HG02610 (cell line): ENCODE measurements at regions not wholly inside any gene's neighbourhood (a gene's known extent, or its start where the extent isn't known, plus 50 kb on each side); places are given as distances from the start of the nearest gene placed in this dataset.

Experiments
- ATAC-seq: cut with Tn5 transposase; IDR thresholded peaks from one replicate; pipeline ENCODE4 v1.9.1; 2021; ENCODE audit warnings: mild to moderate bottlenecking, moderate library complexity; ENCODE audit not compliant: unreplicated experiment

- ATAC-seq: no peak
Observed at GRCh38 chr7:79732535-79732934, 279.1 kb upstream of the MAGI2 start.

- ATAC-seq: no peak
Observed at GRCh38 chr7:79730971-79731370, 277.5 kb upstream of the MAGI2 start.

GRCh38 chr7:79723833-79724618 is 270.6 kb upstream of the MAGI2 start:
- ATAC-seq: no peak

- ATAC-seq: no peak
Observed at GRCh38 chr7:79722217-79722616, 268.8 kb upstream of the MAGI2 start.

GRCh38 chr7:79719216-79719615 is 265.7 kb upstream of the MAGI2 start:
- ATAC-seq: no peak

- ATAC-seq: no peak
Observed at GRCh38 chr7:79716329-79716728, 262.9 kb upstream of the MAGI2 start.

GRCh38 chr7:79714081-79714480 is 260.6 kb upstream of the MAGI2 start:
- no peak for ATAC-seq

GRCh38 chr7:79713276-79713675 is 259.8 kb upstream of the MAGI2 start:
- no peak for ATAC-seq

GRCh38 chr7:79711660-79712059 is 258.2 kb upstream of the MAGI2 start:
- no peak for ATAC-seq

- no peak for ATAC-seq
Observed at GRCh38 chr7:79709574-79710409, 256.3 kb upstream of the MAGI2 start.

GRCh38 chr7:79702116-79702515 is 248.6 kb upstream of the MAGI2 start:
- ATAC-seq: no peak

GRCh38 chr7:79692015-79692414 is 238.5 kb upstream of the MAGI2 start:
- peak; percentile 78 for ATAC-seq

GRCh38 chr7:79691074-79691473 is 237.6 kb upstream of the MAGI2 start:
- no peak for ATAC-seq

- ATAC-seq: no peak
Observed at GRCh38 chr7:79684384-79684783, 230.9 kb upstream of the MAGI2 start.

GRCh38 chr7:79683916-79684315 is 230.4 kb upstream of the MAGI2 start:
- ATAC-seq: no peak

GRCh38 chr7:79683185-79683890 is 229.9 kb upstream of the MAGI2 start:
- ATAC-seq: no peak

- no peak for ATAC-seq
Observed at GRCh38 chr7:79681454-79681853, 228.0 kb upstream of the MAGI2 start.

- ATAC-seq: no peak
Observed at GRCh38 chr7:79673969-79674368, 220.5 kb upstream of the MAGI2 start.

GRCh38 chr7:79673421-79673820 is 220.0 kb upstream of the MAGI2 start:
- ATAC-seq: no peak

GRCh38 chr7:79668292-79668691 is 214.8 kb upstream of the MAGI2 start:
- ATAC-seq: no peak

- no peak for ATAC-seq
Observed at GRCh38 chr7:79666472-79666871, 213.0 kb upstream of the MAGI2 start.
